Ascending aorta (tissue), 2 donors: ENCODE measurements at regions not wholly inside any gene's neighbourhood (a gene's known extent, or its start where the extent isn't known, plus 50 kb on each side); places are given as distances from the start of the nearest gene placed in this dataset.
"Not testable (repeated sequence)": the region's sequence is repeated elsewhere in the genome, so short reads cannot be mapped to it uniquely, and the experiment has no call there.

Source experiments
- DNase-seq, 2 donors: peaks; one replicate each; pipeline ENCODE4 v3.0.0-alpha.2; 2019; ENCODE audit warnings: low spot score in 2 of 2
- H3K27ac ChIP-seq, 2 donors: fragments of 200-600 bp; sonication (generic); one replicate each; pipeline ENCODE4 v1.5.1; 2016 to 2017; ENCODE audit warnings: mild to moderate bottlenecking in 1 of 2
- H3K27me3 ChIP-seq: fragments of 200-600 bp; sonication (generic); one replicate; pipeline ENCODE4 v1.5.1; 2017
- H3K36me3 ChIP-seq, 2 donors: fragments of 200-600 bp; sonication (generic); one replicate each; pipeline ENCODE4 v1.5.1; 2016
- H3K4me1 ChIP-seq, 2 donors: fragments of 200-600 bp; sonication (generic); one replicate each; pipeline ENCODE4 v1.5.1; 2016 to 2017; ENCODE audit warnings: mild to moderate bottlenecking in 1 of 2
- H3K4me3 ChIP-seq, 2 donors: fragments of 200-600 bp; sonication (generic); one replicate each; pipeline ENCODE4 v1.5.1; 2016 to 2017; ENCODE audit warnings: mild to moderate bottlenecking in 1 of 2
- H3K9me3 ChIP-seq, 2 donors: fragments of 200-600 bp; sonication (generic); one replicate each; pipeline ENCODE4 v1.5.1; 2016
- CTCF ChIP-seq, 3 experiments: fragments of 200-600 bp in 2 of 3; fragments of 450-650 bp in 1 of 3; sonication (generic) in 2 of 3; IDR thresholded peaks; one replicate each; pipeline ENCODE4 v1.5.1; 2016 to 2019; ENCODE audit warnings: antibody characterized with exemption in 3 of 3, mild to moderate bottlenecking in 1 of 3, moderate library complexity in 1 of 3
- intact Hi-C: fragments of 100-400 bp; cut with DNase I; formaldehyde crosslinking; loops from one replicate; pipeline ENCODE4 v1.15.1; 2023

- no peak for TF ChIP-seq CTCF (IDR thresholded peaks at IDR 0.05)
- Histone ChIP-seq H3K4me1 (no peaks in the 10 kb centered on the region), H3K36me3 (no peaks in the 10 kb centered on the region), H3K9me3 (no peaks in the 10 kb centered on the region), H3K4me3 (no peak overlapping the region), H3K27ac (no peak overlapping the region), H3K27me3 (no peaks in the 10 kb centered on the region)
- no peak for DNase-seq
- intact Hi-C loops: no loop called here
These were observed 441.0 kb downstream of the DSC3 start for GRCh38 chr18:30601541-30601940.

- no peak for DNase-seq
- intact Hi-C loops: no loop called here
- no peak for TF ChIP-seq CTCF (IDR thresholded peaks at IDR 0.05)
- Histone ChIP-seq H3K36me3 (no peaks in the 10 kb centered on the region), H3K9me3 (no peaks in the 10 kb centered on the region), H3K27ac (no peak overlapping the region), H3K4me1 (no peaks in the 10 kb centered on the region), H3K27me3 (no peaks in the 10 kb centered on the region), H3K4me3 (no peak overlapping the region)
These were observed 445.3 kb downstream of the DSC3 start for GRCh38 chr18:30597202-30597601.

- no peaks in the 10 kb centered on the region for H3K9me3 ChIP-seq
- intact Hi-C loops: no loop called here
These were observed 445.9 kb downstream of the DSC3 start for GRCh38 chr18:30596635-30597034.

GRCh38 chr18:30595942-30596341 lies 446.6 kb downstream of the DSC3 start:
- H3K27me3 ChIP-seq: no peaks in the 10 kb centered on the region
- intact Hi-C loops: no loop called here
- H3K4me3 ChIP-seq: no peak overlapping the region
- TF ChIP-seq CTCF (IDR thresholded peaks at IDR 0.05): no peak
- DNase-seq: no peak
- H3K4me1 ChIP-seq: no peaks in the 10 kb centered on the region
- H3K27ac ChIP-seq: no peak overlapping the region
- no peaks in the 10 kb centered on the region for H3K36me3 ChIP-seq
- H3K9me3 ChIP-seq: no peaks in the 10 kb centered on the region

More at GRCh38 chr18:30596635-30597034, 445.9 kb downstream of the DSC3 start:
- no peak overlapping the region for H3K27ac ChIP-seq
- DNase-seq: no peak
- no peaks in the 10 kb centered on the region for H3K4me1 ChIP-seq
- no peaks in the 10 kb centered on the region for H3K27me3 ChIP-seq
- H3K4me3 ChIP-seq: no peak overlapping the region
- no peaks in the 10 kb centered on the region for H3K36me3 ChIP-seq
- no peak for TF ChIP-seq CTCF (IDR thresholded peaks at IDR 0.05)

DNA sequence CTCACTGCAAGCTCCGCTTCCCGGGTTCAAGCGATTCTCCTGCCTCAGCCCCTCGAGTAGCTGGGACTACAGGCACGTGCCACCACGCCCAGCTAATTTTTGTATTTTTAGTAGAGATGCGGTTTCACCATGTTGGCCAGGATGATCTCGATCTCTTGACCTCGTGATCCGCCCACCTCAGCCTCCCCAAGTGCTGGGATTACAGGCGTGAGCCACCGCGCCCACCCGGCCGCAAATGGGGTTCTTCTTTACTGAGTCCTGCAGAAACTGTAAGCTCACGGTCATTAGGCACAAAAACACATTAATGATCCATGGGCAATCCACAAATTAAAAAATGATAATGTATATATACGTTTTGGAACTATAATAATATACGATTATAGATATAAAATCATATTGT lies 447.6 kb downstream of the DSC3 start:
- H3K36me3 ChIP-seq, H3K9me3 ChIP-seq, H3K4me3 ChIP-seq, intact Hi-C loops, H3K27me3 ChIP-seq, H3K4me1 ChIP-seq, DNase-seq, H3K27ac ChIP-seq: not testable (repeated sequence)

DNA sequence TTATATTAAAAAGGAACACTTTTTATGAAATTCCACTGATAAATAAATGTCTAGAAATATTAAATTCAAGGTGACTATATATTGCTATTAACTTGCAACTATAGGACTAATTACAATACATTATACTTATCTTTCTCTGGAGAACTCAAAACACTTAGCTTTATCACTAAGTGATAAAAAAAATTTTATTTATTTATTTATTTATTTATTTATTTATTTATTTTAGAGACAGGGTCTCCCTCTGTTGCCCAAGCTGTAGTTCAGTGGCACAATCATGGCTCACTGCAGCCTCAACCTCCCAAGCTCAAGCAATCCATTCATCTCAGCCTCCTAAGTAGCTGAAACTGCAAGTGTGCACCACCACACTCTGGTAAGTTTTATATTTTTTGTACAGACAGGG lies 451.1 kb downstream of the DSC3 start:
- Histone ChIP-seq H3K4me3 (no peak overlapping the region), H3K9me3 (no peaks in the 10 kb centered on the region), H3K4me1 (no peaks in the 10 kb centered on the region), H3K27me3 (no peaks in the 10 kb centered on the region), H3K27ac (no peak overlapping the region), H3K36me3 (no peaks in the 10 kb centered on the region)
- DNase-seq: no peak
- intact Hi-C loops: no loop called here
- no peak for TF ChIP-seq CTCF (IDR thresholded peaks at IDR 0.05)
